Mucosa of rectum (tissue), 2 donors: ENCODE measurements at regions not wholly inside any gene's neighbourhood (a gene's known extent, or its start where the extent isn't known, plus 50 kb on each side); places are given as distances from the start of the nearest gene placed in this dataset.

Experiments used
- H3K27ac ChIP-seq, 2 donors: one replicate each; pipeline ENCODE4 v1.7.0; 2013; ENCODE audit warnings: inconsistent platforms in 2 of 2, low read depth in 2 of 2, low read length in 2 of 2
- H3K27me3 ChIP-seq, 2 donors: one replicate each; pipeline ENCODE4 v1.7.0; 2013; ENCODE audit warnings: low read length in 2 of 2; ENCODE audit not compliant: control insufficient read depth in 2 of 2, insufficient read depth in 2 of 2
- H3K36me3 ChIP-seq, 2 donors: one replicate each; pipeline ENCODE4 v1.7.0; 2013; ENCODE audit warnings: low read length in 2 of 2; ENCODE audit not compliant: control insufficient read depth in 2 of 2, insufficient read depth in 2 of 2
- H3K4me1 ChIP-seq, 2 donors: one replicate each; pipeline ENCODE4 v1.7.0; 2013; ENCODE audit warnings: low read length in 2 of 2, mild to moderate bottlenecking in 1 of 2; ENCODE audit not compliant: control insufficient read depth in 2 of 2, insufficient read depth in 2 of 2
- H3K4me3 ChIP-seq, 2 donors: one replicate each; pipeline ENCODE4 v1.7.0; 2013; ENCODE audit warnings: low read length in 2 of 2
- H3K9ac ChIP-seq, 2 donors: one replicate each; pipeline ENCODE4 v1.7.0; 2013; ENCODE audit warnings: low read length in 2 of 2, low read depth in 1 of 2, mild to moderate bottlenecking in 1 of 2
- H3K9me3 ChIP-seq, 2 donors: one replicate each; pipeline ENCODE4 v1.7.0; 2013; ENCODE audit warnings: low read length in 2 of 2; ENCODE audit not compliant: control insufficient read depth in 2 of 2
- donor health status: healthy.
- donor health status: Normal muscosa, but diverticular disease.

GRCh38 chr11:135037828-135038227 lies 625.8 kb upstream of the B3GAT1 start:
- Histone ChIP-seq H3K4me1 (no peaks in the 10 kb centered on the region), H3K9ac (no peak overlapping the region), H3K36me3 (no peaks in the 10 kb centered on the region), H3K27ac (no peak overlapping the region), H3K9me3 (no peaks in the 10 kb centered on the region), H3K4me3 (no peak overlapping the region), H3K27me3 (no peaks in the 10 kb centered on the region)

- Histone ChIP-seq H3K9me3 (no peaks in the 10 kb centered on the region), H3K4me1 (no peaks in the 10 kb centered on the region), H3K36me3 (no peaks in the 10 kb centered on the region), H3K9ac (no peak overlapping the region), H3K27ac (no peak overlapping the region), H3K27me3 (no peaks in the 10 kb centered on the region), H3K4me3 (no peak overlapping the region)
These were observed 624.7 kb upstream of the B3GAT1 start for GRCh38 chr11:135036488-135037297.

GRCh38 chr11:135035282-135035681 lies 623.2 kb upstream of the B3GAT1 start:
- no peaks in the 10 kb centered on the region for H3K36me3 ChIP-seq

GRCh38 chr11:135033540-135033939 lies 621.5 kb upstream of the B3GAT1 start:
- no peaks in the 10 kb centered on the region for H3K27me3 ChIP-seq
- no peaks in the 10 kb centered on the region for H3K36me3 ChIP-seq
- no peak overlapping the region for H3K27ac ChIP-seq
- no peaks in the 10 kb centered on the region for H3K9me3 ChIP-seq
- no peak overlapping the region for H3K4me3 ChIP-seq
- no peaks in the 10 kb centered on the region for H3K4me1 ChIP-seq
- H3K9ac ChIP-seq, result no peak overlapping the region

More at GRCh38 chr11:135035282-135035681, 623.2 kb upstream of the B3GAT1 start:
- Histone ChIP-seq H3K4me3 (no peak overlapping the region), H3K4me1 (no peaks in the 10 kb centered on the region), H3K27me3 (no peaks in the 10 kb centered on the region), H3K9ac (no peak overlapping the region), H3K9me3 (no peaks in the 10 kb centered on the region), H3K27ac (no peak overlapping the region)

- Histone ChIP-seq H3K27me3 (no peaks in the 10 kb centered on the region), H3K9ac (no peak overlapping the region), H3K4me1 (no peaks in the 10 kb centered on the region), H3K36me3 (no peaks in the 10 kb centered on the region), H3K27ac (no peak overlapping the region), H3K4me3 (no peak overlapping the region), H3K9me3 (no peaks in the 10 kb centered on the region)
These were observed 619.4 kb upstream of the B3GAT1 start for GRCh38 chr11:135031205-135031989.

GRCh38 chr11:135027461-135027860 lies 615.4 kb upstream of the B3GAT1 start:
- H3K9ac ChIP-seq, result no peak overlapping the region
- H3K27me3 ChIP-seq, result no peaks in the 10 kb centered on the region

GRCh38 chr11:135023499-135023898 lies 611.5 kb upstream of the B3GAT1 start:
- H3K27me3 ChIP-seq, result no peaks in the 10 kb centered on the region
- no peaks in the 10 kb centered on the region for H3K36me3 ChIP-seq
- H3K9me3 ChIP-seq, result no peaks in the 10 kb centered on the region
- no peak overlapping the region for H3K4me3 ChIP-seq
- H3K4me1 ChIP-seq, result no peaks in the 10 kb centered on the region
- H3K27ac ChIP-seq, result no peak overlapping the region
- H3K9ac ChIP-seq, result no peak overlapping the region

More at GRCh38 chr11:135027461-135027860, 615.4 kb upstream of the B3GAT1 start:
- Histone ChIP-seq H3K36me3 (no peaks in the 10 kb centered on the region), H3K9me3 (no peaks in the 10 kb centered on the region), H3K4me3 (no peak overlapping the region), H3K27ac (no peak overlapping the region), H3K4me1 (no peaks in the 10 kb centered on the region)

GRCh38 chr11:135022454-135022853 lies 610.4 kb upstream of the B3GAT1 start:
- Histone ChIP-seq H3K4me1 (no peaks in the 10 kb centered on the region), H3K36me3 (no peaks in the 10 kb centered on the region), H3K9ac (no peak overlapping the region), H3K9me3 (no peaks in the 10 kb centered on the region), H3K4me3 (no peak overlapping the region), H3K27ac (no peak overlapping the region), H3K27me3 (no peaks in the 10 kb centered on the region)

GRCh38 chr11:135019899-135020298 lies 607.9 kb upstream of the B3GAT1 start:
- Histone ChIP-seq H3K4me3 (no peak overlapping the region), H3K9ac (no peak overlapping the region), H3K9me3 (no peaks in the 10 kb centered on the region), H3K27me3 (no peaks in the 10 kb centered on the region), H3K4me1 (no peaks in the 10 kb centered on the region), H3K36me3 (no peaks in the 10 kb centered on the region), H3K27ac (no peak overlapping the region)

GRCh38 chr11:135019343-135019871 lies 607.4 kb upstream of the B3GAT1 start:
- no peaks in the 10 kb centered on the region for H3K27me3 ChIP-seq
- no peaks in the 10 kb centered on the region for H3K9me3 ChIP-seq
- no peaks in the 10 kb centered on the region for H3K36me3 ChIP-seq

More at GRCh38 chr11:135019343-135019871, 607.4 kb upstream of the B3GAT1 start:
- no peaks in the 10 kb centered on the region for H3K4me1 ChIP-seq
- H3K27ac ChIP-seq, result no peak overlapping the region
- H3K9ac ChIP-seq, result no peak overlapping the region
- no peak overlapping the region for H3K4me3 ChIP-seq
